NCI-H748 (cell line): ENCODE measurements at regions not wholly inside any gene's neighbourhood (a gene's known extent, or its start where the extent isn't known, plus 50 kb on each side); places are given as distances from the start of the nearest gene placed in this dataset.

ENCODE experiments used
- DNase-seq: peaks from one replicate; lab custom pipeline; 2025; ENCODE audit not compliant: unreplicated experiment; lab: John Stamatoyannopoulos, UW

- no peak for DNase-seq
Measured at GRCh38 chr7:98040626-98041360, 50.8 kb upstream of the OCM2 start.

DNA sequence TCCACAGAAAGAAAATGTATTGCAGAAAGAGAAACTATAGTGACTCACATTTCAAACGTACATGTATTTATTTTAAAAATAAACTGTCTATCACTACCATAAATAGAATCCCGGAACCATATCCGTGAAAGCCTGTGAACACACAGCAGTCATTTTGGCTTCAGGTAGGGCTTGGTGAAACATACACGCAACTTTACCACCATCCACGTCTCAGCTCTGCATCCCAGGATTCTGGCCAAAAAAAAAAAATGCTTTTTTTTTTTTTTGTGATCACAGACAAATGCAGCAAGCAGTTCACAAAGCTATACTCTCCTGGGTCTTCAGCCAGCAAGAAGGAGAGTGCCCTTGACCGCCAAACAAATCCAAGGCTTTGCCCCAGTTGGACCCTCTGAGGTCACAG is 56.8 kb upstream of the OCM2 start:
- DNase-seq, result no peak

GRCh38 chr7:98049034-98049433 is 57.6 kb upstream of the LMTK2 start:
- DNase-seq, result no peak

- peak; percentile 97 for DNase-seq
Measured at GRCh38 chr7:98051118-98051744, 55.4 kb upstream of the LMTK2 start.

DNA sequence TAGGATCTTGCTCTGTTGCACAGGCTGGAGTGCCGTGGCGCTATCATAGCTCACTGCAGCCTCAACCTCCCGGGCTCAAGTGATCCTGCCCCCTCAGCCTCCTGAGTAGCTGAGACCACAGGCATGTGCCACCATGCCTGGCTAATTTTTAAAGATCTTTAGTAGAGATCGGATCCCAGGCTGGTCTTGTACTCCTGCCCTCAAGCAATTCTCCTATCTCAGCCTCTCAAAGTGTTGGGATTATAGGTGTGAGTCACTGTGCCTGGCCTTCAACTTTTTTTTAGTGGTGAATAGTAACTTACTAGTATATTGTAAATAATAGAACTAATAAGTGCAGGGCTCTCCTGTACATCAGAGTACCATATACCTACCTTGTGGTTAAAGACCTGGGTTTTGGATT is 52.1 kb upstream of the LMTK2 start:
- no peak for DNase-seq

DNA sequence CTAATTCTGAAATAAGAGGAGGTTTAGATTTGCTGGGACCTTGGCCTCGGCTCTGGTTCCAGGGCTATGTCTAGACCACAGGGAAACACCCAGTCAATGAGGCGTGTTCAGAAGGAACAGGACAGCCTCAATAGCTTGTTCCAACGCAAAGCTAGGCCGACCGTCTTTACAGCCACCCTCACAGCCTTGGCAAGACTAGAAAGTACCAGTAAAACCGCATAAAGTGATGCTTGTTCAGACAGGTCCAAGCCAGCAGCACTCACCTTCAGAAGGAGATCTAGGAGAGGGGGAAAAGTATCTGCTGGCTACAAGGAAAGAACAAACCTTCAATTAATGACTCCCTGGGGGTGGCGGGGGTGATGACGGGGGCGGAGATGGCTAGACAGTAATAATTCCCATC is 50.1 kb upstream of the LMTK2 start:
- no peak for DNase-seq
